ENCODE measurements at regions not wholly inside any gene's neighbourhood (a gene's known extent, or its start where the extent isn't known, plus 50 kb on each side); places are given as distances from the start of the nearest gene placed in this dataset.

- TF ChIP-seq CTCF (conservative IDR thresholded peaks at IDR 0.05; ENCODE audit: control insufficient read depth, insufficient read depth, low read depth, low read length) = no peak
- DNase-seq (ENCODE audit: low read depth) = no peak
- no peak overlapping the region for H3K4me3 ChIP-seq (ENCODE audit: control insufficient read depth, low read depth, low read length)
Observed at GRCh38 chr1:157288006-157288405, 149.8 kb upstream of the ETV3 start.

- H3K4me3 ChIP-seq (ENCODE audit: control insufficient read depth, low read depth, low read length) = no peak overlapping the region
- no peak for TF ChIP-seq CTCF (conservative IDR thresholded peaks at IDR 0.05; ENCODE audit: control insufficient read depth, insufficient read depth, low read depth, low read length)
- DNase-seq (ENCODE audit: low read depth) = no peak
Observed at GRCh38 chr1:157287462-157287861, 149.3 kb upstream of the ETV3 start.

GRCh38 chr1:157286646-157287420 is 148.6 kb upstream of the ETV3 start:
- no peak for TF ChIP-seq CTCF (conservative IDR thresholded peaks at IDR 0.05; ENCODE audit: control insufficient read depth, insufficient read depth, low read depth, low read length)
- no peak overlapping the region for H3K4me3 ChIP-seq (ENCODE audit: control insufficient read depth, low read depth, low read length)
- DNase-seq (ENCODE audit: low read depth) = no peak

GRCh38 chr1:157286096-157286495 is 147.9 kb upstream of the ETV3 start:
- DNase-seq (ENCODE audit: low read depth) = no peak
- no peak for TF ChIP-seq CTCF (conservative IDR thresholded peaks at IDR 0.05; ENCODE audit: control insufficient read depth, insufficient read depth, low read depth, low read length)

GRCh38 chr1:157284451-157284850 is 146.3 kb upstream of the ETV3 start:
- DNase-seq (ENCODE audit: low read depth) = no peak
- no peak for TF ChIP-seq CTCF (conservative IDR thresholded peaks at IDR 0.05; ENCODE audit: control insufficient read depth, insufficient read depth, low read depth, low read length)
- H3K4me3 ChIP-seq (ENCODE audit: control insufficient read depth, low read depth, low read length) = no peak overlapping the region

More at GRCh38 chr1:157286096-157286495, 147.9 kb upstream of the ETV3 start:
- H3K4me3 ChIP-seq (ENCODE audit: control insufficient read depth, low read depth, low read length) = no peak overlapping the region

GRCh38 chr1:157279802-157280140 is 141.6 kb upstream of the ETV3 start:
- no peak for DNase-seq (ENCODE audit: low read depth)
- no peak for TF ChIP-seq CTCF (conservative IDR thresholded peaks at IDR 0.05; ENCODE audit: control insufficient read depth, insufficient read depth, low read depth, low read length)
- no peak overlapping the region for H3K4me3 ChIP-seq (ENCODE audit: control insufficient read depth, low read depth, low read length)
